Activated CD4-positive, alpha-beta T cell treated with anti-CD3 and anti-CD28 coated beads, Interleukin-2, amount 50 U/mL, for 24 hours (primary cell): ENCODE measurements at regions not wholly inside any gene's neighbourhood (a gene's known extent, or its start where the extent isn't known, plus 50 kb on each side); places are given as distances from the start of the nearest gene placed in this dataset.

Source experiments
- DNase-seq, 2 donors: peaks; one replicate each; pipeline ENCODE4 v3.0.0-alpha.2; 2020; ENCODE audit warnings: low read depth in 1 of 2, low spot score in 1 of 2

DNA sequence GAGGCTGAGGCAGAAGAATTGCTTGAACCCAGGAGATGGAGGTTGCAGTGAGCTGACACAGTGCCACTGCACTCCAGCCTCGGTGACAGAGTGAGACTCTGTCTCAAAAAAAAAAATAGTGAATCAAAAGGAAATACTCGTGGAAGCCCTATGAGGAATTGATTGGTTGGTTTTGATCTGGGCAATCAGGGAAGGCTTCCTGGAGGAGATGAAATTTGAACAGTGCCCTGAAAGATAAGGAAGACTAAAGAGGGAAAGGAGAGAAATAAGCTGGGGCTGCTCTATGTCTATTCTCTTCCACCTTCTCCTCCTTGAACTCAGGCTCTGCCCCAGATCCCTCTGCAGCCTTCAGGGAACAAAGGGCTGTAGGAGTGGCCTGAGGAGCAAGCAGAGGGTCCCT is 54.1 kb downstream of the IRF2BPL start:
- no peak for DNase-seq

- no peak for DNase-seq
These were observed 57.0 kb downstream of the IRF2BPL start for GRCh38 chr14:76971549-76971948.

DNA sequence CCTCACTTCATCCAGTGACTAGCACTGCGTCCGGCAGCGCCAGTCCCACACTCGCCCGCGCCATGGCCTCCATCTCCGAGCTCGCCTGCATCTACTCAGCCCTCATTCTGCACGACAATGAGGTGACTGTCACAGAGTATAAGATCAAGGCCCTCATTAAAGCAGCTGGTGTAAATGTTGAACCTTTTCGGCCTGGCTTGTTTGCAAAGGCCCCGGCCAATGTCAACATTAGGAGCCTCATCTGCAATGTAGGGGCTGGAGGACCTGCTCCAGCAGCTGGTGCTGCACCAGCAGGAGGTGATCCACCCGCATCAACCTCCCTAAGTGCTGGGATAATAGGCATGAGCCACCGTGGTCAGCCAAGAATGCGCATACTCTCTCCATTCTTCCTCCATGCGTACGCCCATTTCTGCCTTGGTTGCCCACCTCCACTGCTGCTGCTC is 59.9 kb downstream of the IRF2BPL start:
- DNase-seq = no peak

GRCh38 chr14:76967788-76968187 is 60.7 kb downstream of the IRF2BPL start:
- DNase-seq = no peak

DNA sequence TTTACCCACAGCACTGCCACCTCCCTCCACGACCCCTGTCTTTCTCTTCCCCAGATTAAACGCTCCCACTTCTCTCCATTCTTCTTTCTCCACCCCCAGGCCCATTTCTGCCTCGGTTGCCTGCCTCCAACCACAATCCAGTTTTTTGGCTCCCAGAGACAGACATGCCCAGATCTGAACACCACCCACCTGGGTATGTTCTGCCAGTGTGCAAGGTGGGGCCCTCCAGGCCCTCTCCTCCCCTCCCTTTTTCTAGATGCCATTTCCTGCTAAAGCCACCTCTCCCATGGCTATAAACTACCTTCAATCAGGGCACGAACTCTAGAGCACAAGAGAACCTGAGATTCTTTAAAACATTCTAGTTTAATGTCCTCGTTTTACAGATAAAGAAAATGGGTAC is 63.3 kb downstream of the IRF2BPL start:
- DNase-seq = no peak

- no peak for DNase-seq
These were observed 63.8 kb downstream of the IRF2BPL start for GRCh38 chr14:76964695-76965094.

- no peak for DNase-seq
These were observed 65.1 kb downstream of the IRF2BPL start for GRCh38 chr14:76963372-76963771.

- DNase-seq = no peak
These were observed 66.2 kb downstream of the IRF2BPL start for GRCh38 chr14:76962303-76962660.

DNA sequence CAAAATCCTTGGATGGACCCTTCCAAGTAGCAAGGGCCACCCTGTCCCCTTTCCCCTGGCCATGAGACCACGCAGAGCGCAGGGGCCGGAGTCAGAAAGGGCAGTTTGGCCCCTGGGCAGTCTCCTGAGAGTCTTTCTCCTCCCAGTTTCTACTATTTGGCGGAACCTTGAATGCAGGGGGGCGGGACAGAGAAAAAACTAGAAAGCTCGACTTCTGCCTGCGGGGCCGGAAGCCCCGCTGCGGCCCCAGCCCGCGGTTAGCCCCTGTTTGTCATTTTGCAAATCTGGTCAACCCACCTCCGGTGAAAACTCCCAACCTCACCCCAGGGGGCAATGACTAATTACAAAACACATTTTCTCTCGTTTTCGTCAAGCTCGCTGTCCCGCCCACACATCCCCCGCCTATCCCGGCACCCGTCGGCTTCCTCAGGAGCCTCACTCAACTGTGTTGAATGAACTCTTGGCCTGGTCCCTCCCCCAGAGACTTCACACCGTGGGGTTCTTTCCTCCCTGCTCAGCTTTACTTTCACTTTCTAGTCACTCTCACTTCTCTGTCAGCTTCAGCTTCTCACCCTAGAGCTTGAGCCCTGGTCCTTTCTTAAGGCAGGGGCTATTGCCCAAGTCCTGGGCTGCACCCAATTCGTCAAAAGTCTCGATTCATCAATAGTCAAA is 66.7 kb downstream of the IRF2BPL start:
- peak; percentile 91 to 98 for DNase-seq

- no peak for DNase-seq
These were observed 69.4 kb downstream of the IRF2BPL start for GRCh38 chr14:76958980-76959710.

DNA sequence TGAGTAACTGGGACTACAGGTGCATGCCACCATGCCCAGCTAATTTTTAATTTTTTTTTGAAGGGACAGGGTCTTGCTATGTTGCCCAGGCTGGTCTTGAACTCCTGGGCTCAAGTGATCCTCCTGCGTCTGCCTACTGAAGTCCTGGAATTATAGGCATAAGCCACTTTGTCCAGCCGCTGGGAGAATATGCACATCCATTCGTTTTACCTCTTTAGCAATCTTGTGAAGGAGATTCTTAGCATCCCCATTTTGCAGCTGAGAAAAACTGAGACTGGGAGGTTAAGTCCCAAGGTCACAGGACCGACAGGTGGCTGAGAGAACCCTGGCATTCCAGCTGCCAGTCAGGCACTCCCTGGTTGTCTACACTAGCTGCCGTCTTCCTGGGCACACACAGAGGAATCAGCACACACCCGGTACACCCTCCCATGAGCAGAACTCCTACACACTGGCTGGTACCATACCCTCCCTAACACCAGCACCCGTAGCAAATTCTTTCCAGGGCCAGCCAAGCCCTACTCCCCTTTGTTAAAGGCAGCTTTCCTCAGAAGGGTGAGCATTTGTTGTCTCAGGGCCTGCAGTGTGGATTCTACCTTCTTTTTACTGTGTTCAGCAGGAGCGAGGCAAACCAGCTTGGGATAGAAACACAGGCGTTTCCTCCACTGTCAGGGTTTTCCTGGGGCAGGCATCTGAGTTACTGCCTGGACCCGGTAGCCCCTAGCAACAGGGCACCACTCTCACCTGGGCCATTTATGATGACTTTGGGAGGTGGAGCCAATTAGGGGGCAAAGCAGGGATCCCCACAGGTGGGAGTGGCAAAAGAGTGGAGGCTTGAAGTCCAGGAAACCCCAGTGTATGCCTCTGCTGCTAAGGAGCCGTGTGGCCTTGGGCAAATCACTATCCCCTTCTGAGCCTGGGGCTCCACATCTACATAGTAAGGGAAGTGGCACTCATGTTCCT is 70.2 kb downstream of the IRF2BPL start:
- no peak for DNase-seq

DNA sequence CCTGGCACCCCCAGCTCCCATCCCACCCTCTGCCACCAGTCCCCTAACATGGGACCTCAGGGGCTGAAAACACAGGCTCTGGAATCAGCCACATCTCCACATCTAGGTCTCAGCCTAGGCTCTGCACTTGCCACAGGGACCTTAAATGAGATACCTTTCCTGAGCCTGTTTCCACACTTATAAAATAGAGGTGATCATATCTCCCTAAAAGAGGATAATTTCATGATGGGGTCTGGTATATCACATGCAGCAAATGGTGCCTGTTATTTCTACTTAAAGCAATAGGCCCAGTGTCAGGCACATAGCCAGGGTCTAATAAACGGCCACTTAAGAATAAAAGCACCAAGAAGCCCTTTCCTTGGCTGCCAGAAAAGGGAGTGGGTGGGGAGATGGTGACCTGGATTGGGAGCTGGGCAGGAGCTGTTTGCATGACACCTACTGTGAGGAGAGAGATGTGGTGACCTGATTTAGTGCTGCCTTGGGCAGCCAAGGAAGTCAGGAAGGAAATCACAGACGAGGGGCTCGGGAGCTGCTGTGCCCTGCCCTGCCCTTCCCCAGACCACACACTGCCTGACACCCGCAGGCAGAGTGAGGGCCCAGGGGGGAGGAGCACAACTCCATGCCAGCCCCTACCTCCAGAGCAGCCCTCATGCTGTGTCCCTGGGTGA is 71.2 kb downstream of the IRF2BPL start:
- DNase-seq = no peak

DNA sequence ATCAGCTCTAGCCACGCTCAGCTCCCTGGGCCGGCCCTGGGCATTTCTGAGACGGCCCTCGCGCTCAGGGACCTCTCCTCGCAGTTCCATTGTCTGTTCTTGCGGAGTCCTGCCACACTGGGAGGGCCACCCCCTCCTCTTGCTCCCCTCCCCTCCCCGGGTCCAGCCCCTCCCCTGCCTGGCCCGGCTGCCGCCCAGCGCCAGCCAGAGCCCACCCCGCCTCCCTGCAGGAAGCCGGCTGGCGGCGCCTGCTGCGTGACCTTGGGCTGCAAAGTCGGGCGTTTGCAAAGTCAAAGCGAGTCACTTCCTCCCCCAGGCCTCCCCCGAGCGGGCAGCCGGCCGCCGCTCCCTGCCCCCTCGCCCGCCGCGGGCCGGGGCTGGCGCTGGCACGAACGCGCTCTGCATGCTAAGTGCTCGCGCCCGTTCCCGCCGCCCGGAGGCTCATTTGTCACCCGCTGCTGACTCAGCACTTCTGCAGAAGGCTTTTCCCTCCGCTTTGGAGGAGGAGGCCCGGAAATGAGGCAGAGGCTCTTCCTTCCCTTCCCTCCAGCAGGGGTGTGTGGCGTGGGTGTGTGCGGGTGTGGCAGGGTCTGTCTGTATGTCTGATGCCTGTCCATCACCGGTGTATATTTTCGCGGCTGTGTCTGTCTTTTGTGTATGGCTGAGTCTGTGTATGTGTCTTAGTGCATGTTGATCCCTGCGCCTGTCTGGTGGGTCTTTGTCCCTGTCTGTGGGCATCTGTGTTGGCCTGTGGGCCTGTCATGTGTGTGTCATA is 72.0 kb downstream of the IRF2BPL start:
- peak; percentile 68 to 85 for DNase-seq

- DNase-seq = peak in 1 of 2 donors; percentile 55
These were observed 72.8 kb downstream of the IRF2BPL start for GRCh38 chr14:76955575-76956315.

DNA sequence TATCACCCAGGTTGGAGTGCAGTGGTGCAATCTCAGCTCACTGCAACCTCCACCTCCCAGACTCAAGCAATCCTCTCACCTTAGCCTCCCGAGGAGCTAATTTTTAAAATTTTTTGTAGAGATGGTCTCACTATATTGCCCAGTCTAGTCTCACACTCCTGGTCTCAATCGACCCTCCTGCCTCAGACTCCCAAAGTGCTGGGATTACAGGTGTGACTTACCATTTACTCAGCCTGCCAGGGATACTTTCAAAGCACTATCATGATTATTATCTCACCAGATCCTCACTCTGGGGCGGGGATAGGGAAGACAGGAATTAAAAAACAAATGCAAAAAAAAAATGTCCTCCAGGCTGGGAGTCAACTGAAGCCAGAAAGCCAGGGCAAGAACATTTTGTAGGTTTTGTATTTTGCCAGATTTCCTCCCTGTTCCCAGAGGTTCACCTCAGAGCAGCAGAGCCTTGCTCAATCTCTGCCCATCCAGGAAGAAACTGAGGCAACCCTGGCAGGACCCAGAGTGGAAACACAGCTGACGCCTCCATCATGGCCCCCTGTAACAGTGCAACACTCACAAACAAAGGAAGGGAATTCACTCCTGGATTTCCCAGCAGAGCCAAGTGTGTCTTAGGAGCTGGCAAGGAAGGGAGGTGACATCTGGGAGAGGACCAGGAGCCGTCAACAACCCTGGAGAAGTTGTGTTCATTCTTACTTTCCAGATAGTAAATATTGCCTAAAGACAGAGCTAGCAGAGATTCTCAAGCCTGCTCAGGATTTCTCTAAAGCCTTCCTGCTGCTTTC is 73.9 kb downstream of the IRF2BPL start:
- no peak for DNase-seq

- DNase-seq = peak in 1 of 2 donors; percentile 39
These were observed 75.1 kb downstream of the IRF2BPL start for GRCh38 chr14:76953311-76953945.

- DNase-seq = no peak
These were observed 77.3 kb downstream of the IRF2BPL start for GRCh38 chr14:76951166-76951565.
